ENCODE measurements at regions not wholly inside any gene's neighbourhood (a gene's known extent, or its start where the extent isn't known, plus 50 kb on each side); places are given as distances from the start of the nearest gene placed in this dataset.

DNA sequence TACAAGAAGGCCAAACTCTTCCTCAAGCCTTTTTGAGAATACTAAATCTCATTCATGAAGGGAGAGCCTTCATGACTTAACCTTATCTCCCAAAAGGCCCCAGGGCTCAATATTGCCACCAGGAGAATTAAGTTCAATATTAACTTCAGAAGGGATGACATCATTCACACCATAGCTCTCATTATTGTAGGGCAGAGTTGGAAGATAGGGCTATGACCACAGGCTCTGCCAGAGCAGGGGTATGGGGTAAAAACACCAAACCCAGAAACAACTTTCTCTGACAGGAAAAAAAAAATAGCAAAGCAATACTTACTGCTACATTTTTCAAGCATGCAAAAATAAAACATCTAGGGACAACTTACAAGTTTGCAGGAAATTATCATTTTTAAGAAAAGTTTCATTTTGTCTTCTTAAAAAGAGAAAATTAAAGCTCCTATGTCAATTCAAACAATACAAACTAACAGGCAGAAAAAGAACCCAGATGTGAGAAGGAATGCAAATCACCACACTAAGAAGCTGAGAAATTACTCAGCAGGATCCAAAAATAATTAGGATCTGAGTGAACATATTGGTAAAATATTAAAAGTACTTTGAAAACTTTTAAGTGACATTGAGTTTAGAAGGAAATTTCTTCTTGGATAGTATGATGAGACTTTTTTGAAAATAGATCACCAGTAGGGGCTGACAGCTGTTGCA lies 1156.5 kb downstream of the NCAM2 start:
- TF ChIP-seq, protein P1, sequence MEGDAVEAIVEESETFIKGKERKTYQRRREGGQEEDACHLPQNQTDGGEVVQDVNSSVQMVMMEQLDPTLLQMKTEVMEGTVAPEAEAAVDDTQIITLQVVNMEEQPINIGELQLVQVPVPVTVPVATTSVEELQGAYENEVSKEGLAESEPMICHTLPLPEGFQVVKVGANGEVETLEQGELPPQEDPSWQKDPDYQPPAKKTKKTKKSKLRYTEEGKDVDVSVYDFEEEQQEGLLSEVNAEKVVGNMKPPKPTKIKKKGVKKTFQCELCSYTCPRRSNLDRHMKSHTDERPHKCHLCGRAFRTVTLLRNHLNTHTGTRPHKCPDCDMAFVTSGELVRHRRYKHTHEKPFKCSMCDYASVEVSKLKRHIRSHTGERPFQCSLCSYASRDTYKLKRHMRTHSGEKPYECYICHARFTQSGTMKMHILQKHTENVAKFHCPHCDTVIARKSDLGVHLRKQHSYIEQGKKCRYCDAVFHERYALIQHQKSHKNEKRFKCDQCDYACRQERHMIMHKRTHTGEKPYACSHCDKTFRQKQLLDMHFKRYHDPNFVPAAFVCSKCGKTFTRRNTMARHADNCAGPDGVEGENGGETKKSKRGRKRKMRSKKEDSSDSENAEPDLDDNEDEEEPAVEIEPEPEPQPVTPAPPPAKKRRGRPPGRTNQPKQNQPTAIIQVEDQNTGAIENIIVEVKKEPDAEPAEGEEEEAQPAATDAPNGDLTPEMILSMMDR (IDR thresholded peaks at IDR 0.05): no peak
- Histone ChIP-seq H3K4me3 (no peak overlapping the region), H3K9me3 (no peaks in the 10 kb centered on the region), H3K4me1 (no peaks in the 10 kb centered on the region), H3K27me3 (no peaks in the 10 kb centered on the region), H3K36me3 (no peaks in the 10 kb centered on the region), H3K9ac (ENCODE audit: low read depth in 2 of 2, low read length in 2 of 2) (no peak overlapping the region), H3K27ac (no peak overlapping the region)
- DNase-seq: no peak
- intact Hi-C loops (cut with DNase I): no loop called here

DNA sequence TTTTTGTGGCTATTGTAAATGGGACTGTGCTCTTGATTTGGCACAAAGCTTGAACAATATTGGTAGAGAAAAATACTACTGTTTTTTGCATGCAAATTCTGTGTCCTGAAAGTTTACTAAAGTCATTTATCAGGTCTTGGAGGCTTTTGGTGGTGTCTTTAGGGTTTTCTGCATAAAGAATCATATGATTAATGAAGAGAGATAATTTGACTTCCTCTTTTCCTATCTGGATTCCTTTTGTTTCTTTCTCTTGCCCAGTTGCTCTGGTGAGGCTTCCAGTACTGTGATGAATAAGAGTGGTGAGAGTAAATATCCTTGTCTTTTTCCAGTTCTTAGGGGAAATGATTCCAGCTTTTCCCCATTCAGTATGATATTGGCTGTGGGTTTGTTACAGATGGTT lies 1166.7 kb downstream of the NCAM2 start:
- intact Hi-C loops (cut with DNase I): no loop called here
- TF ChIP-seq, protein P1 (IDR thresholded peaks at IDR 0.05): no peak

DNA sequence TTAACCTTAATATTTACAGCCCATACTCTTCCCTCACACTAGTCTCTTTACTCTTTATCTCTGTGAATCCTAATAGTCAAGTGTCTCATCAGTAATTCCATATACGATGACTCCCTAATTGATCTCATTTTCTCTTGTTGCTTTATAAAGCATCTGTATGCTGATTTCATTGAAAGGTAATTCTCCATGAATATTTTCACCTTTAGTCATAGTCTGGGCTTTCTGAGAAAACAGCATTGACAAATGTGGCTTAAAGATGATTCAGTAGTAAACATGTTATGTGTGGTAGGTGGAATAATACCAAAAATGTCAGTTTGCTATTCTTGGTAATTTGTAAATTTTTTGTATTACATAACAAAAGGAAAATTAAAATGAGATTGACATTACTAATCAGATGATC lies 1176.5 kb downstream of the NCAM2 start:
- no peak for DNase-seq
- intact Hi-C loops (cut with DNase I): no loop called here
- TF ChIP-seq, protein P1 (IDR thresholded peaks at IDR 0.05): no peak

More for the DNA sequence above, 1166.7 kb downstream of the NCAM2 start:
- H3K9ac ChIP-seq (ENCODE audit: low read depth in 2 of 2, low read length in 2 of 2): no peak overlapping the region
- H3K27me3 ChIP-seq: no peaks in the 10 kb centered on the region
- no peaks in the 10 kb centered on the region for H3K9me3 ChIP-seq
- DNase-seq: no peak
- H3K4me3 ChIP-seq: no peak overlapping the region
- H3K27ac ChIP-seq: no peak overlapping the region
- no peaks in the 10 kb centered on the region for H3K36me3 ChIP-seq
- H3K4me1 ChIP-seq: no peaks in the 10 kb centered on the region

DNA sequence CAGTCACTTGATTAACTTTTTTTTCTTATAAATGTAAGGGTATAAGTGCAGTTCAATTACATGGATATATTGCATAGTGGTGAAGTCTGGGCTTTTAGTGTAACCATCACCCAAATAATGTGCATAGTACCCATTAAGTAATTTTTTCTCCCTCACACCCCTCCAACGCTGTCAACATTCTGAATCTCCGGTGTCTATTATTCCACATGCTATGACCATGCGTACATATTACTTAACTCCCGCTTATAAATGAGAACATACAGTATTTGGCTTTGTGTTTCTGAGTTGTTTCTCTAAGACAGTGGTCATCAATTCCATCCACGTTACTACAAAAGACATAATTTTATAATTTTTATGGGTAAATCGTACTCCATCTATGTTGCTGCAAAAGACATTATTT lies 1191.1 kb downstream of the NCAM2 start:
- H3K4me3 ChIP-seq: no peak overlapping the region
- intact Hi-C loops (cut with DNase I): no loop called here
- no peaks in the 10 kb centered on the region for H3K4me1 ChIP-seq
- H3K9me3 ChIP-seq: no peaks in the 10 kb centered on the region
- TF ChIP-seq, protein P1 (IDR thresholded peaks at IDR 0.05): no peak
- H3K36me3 ChIP-seq: no peaks in the 10 kb centered on the region
- H3K27ac ChIP-seq: no peak overlapping the region
- DNase-seq: no peak
- H3K27me3 ChIP-seq: no peaks in the 10 kb centered on the region
- H3K9ac ChIP-seq (ENCODE audit: low read depth in 2 of 2, low read length in 2 of 2): no peak overlapping the region

More for the DNA sequence above, 1176.5 kb downstream of the NCAM2 start:
- H3K9me3 ChIP-seq: no peaks in the 10 kb centered on the region
- no peaks in the 10 kb centered on the region for H3K36me3 ChIP-seq
- no peak overlapping the region for H3K27ac ChIP-seq
- H3K9ac ChIP-seq (ENCODE audit: low read depth in 2 of 2, low read length in 2 of 2): no peak overlapping the region
- no peaks in the 10 kb centered on the region for H3K27me3 ChIP-seq
- no peak overlapping the region for H3K4me3 ChIP-seq
- no peaks in the 10 kb centered on the region for H3K4me1 ChIP-seq

DNA sequence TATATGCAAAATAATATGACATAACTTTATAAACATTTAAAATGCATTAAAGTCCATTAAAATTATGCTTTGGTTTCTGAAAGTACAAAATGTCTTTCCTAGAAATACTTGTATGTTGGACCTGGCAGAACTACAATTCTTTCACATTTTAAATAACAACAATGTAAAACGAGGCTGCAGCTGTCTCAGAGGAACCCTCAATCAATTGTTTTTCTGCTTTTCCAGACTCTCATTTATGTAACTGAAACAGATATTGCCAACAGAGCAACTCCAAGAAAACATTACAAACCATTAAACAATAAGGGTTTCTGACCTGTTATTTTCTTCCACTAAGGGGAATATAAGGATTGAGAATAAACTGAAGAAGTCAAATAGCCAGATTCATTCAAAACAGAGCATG lies 1193.4 kb downstream of the NCAM2 start:
- Histone ChIP-seq H3K9ac (ENCODE audit: low read depth in 2 of 2, low read length in 2 of 2) (no peak overlapping the region), H3K27me3 (no peaks in the 10 kb centered on the region), H3K36me3 (no peaks in the 10 kb centered on the region), H3K27ac (no peak overlapping the region), H3K9me3 (no peaks in the 10 kb centered on the region), H3K4me3 (no peak overlapping the region), H3K4me1 (no peaks in the 10 kb centered on the region)
- no peak for DNase-seq
- intact Hi-C loops (cut with DNase I): no loop called here
- TF ChIP-seq, protein P1 (IDR thresholded peaks at IDR 0.05): no peak
